ENCODE measurements at regions not wholly inside any gene's neighbourhood (a gene's known extent, or its start where the extent isn't known, plus 50 kb on each side); places are given as distances from the start of the nearest gene placed in this dataset.

DNA sequence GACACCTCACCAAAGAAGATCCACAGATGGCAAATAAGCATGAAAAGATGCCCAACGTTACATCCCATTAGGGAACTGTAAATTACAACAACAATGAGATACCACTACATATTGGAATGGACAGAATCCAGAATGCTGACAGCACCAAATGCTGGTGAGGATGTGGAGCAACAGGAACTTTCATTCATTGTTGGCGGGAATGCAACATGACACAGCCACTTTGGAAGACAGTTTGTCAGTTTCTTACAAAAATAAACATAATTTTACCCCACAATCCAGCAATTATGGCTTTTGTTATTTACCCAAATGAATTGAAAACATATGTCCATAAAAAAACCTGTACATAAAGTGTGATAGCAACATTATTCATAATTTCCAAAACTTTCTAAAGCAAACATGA, 176.8 kb downstream of the C7orf25 start:
- TF ChIP-seq, protein P1, sequence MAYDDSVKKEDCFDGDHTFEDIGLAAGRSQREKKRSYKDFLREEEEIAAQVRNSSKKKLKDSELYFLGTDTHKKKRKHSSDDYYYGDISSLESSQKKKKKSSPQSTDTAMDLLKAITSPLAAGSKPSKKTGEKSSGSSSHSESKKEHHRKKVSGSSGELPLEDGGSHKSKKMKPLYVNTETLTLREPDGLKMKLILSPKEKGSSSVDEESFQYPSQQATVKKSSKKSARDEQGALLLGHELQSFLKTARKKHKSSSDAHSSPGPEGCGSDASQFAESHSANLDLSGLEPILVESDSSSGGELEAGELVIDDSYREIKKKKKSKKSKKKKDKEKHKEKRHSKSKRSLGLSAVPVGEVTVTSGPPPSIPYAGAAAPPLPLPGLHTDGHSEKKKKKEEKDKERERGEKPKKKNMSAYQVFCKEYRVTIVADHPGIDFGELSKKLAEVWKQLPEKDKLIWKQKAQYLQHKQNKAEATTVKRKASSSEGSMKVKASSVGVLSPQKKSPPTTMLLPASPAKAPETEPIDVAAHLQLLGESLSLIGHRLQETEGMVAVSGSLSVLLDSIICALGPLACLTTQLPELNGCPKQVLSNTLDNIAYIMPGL (CRISPR knock-in tag; IDR thresholded peaks at IDR 0.05) = no peak
- TF ChIP-seq BACH1 (tag; IDR thresholded peaks at IDR 0.05) (no peak), POLR2A (conservative IDR thresholded peaks at IDR 0.05) (no peak)

Measured in K562 (cell line).